Ishikawa (cell line): ENCODE measurements at regions not wholly inside any gene's neighbourhood (a gene's known extent, or its start where the extent isn't known, plus 50 kb on each side); places are given as distances from the start of the nearest gene placed in this dataset.

Experiments used
- CEBPB ChIP-seq: IDR thresholded peaks from 2 replicates; pipeline ENCODE4 v1.6.1; 2012
- CREB1 ChIP-seq: IDR thresholded peaks from 2 replicates; pipeline ENCODE4 v1.6.1; 2012; ENCODE audit warnings: low read depth
- EGR1 ChIP-seq: IDR thresholded peaks from 2 replicates; pipeline ENCODE4 v1.6.1; 2012
- EP300 ChIP-seq: IDR thresholded peaks from 2 replicates; pipeline ENCODE4 v1.6.1; 2012; ENCODE audit warnings: borderline replicate concordance
- FOXM1 ChIP-seq: IDR thresholded peaks from 2 replicates; pipeline ENCODE4 v1.6.1; 2012; ENCODE audit warnings: low read depth, borderline replicate concordance
- MAX ChIP-seq: IDR thresholded peaks from 2 replicates; pipeline ENCODE4 v1.6.1; 2012
- NFIC ChIP-seq: IDR thresholded peaks from 2 replicates; pipeline ENCODE4 v1.6.1; 2012
- RAD21 ChIP-seq: IDR thresholded peaks from 2 replicates; pipeline ENCODE4 v1.6.1; 2012; ENCODE audit warnings: low read depth
- REST ChIP-seq: IDR thresholded peaks from 2 replicates; pipeline ENCODE4 v1.6.1; 2012; ENCODE audit warnings: low read depth, mild to moderate bottlenecking
- TAF1 ChIP-seq: IDR thresholded peaks from 2 replicates; pipeline ENCODE4 v1.6.1; 2012; ENCODE audit warnings: low read depth, mild to moderate bottlenecking
- TCF12 ChIP-seq: IDR thresholded peaks from 2 replicates; pipeline ENCODE4 v1.6.1; 2012; ENCODE audit warnings: low read depth
- TEAD4 ChIP-seq: IDR thresholded peaks from 2 replicates; pipeline ENCODE4 v1.6.1; 2012
- USF1 ChIP-seq: IDR thresholded peaks from 2 replicates; pipeline ENCODE4 v1.6.1; 2012
- YY1 ChIP-seq: IDR thresholded peaks from 2 replicates; pipeline ENCODE4 v1.6.1; 2012; ENCODE audit warnings: low read depth
- ZBTB7A ChIP-seq: IDR thresholded peaks from 2 replicates; pipeline ENCODE4 v1.6.1; 2012; ENCODE audit warnings: low read depth

GRCh38 chr3:106397006-106397405 is 528.2 kb upstream of the CBLB start:
- TF ChIP-seq TCF12, result no peak
- no peak for TF ChIP-seq NFIC
- no peak for TF ChIP-seq YY1
- no peak for TF ChIP-seq FOXM1
- no peak for TF ChIP-seq MAX
- no peak for TF ChIP-seq EP300
- no peak for TF ChIP-seq TEAD4
- TF ChIP-seq RAD21, result no peak
- no peak for TF ChIP-seq TAF1
- no peak for TF ChIP-seq ZBTB7A
- no peak for TF ChIP-seq USF1
- no peak for TF ChIP-seq CREB1
- TF ChIP-seq CEBPB, result no peak
- no peak for TF ChIP-seq REST
- no peak for TF ChIP-seq EGR1

GRCh38 chr3:106398891-106399600 is 530.2 kb upstream of the CBLB start:
- no peak for TF ChIP-seq RAD21
- TF ChIP-seq TCF12, result no peak
- TF ChIP-seq FOXM1, result no peak
- no peak for TF ChIP-seq USF1
- no peak for TF ChIP-seq CREB1
- no peak for TF ChIP-seq TEAD4
- no peak for TF ChIP-seq NFIC
- TF ChIP-seq YY1, result no peak
- no peak for TF ChIP-seq TAF1
- no peak for TF ChIP-seq CEBPB
- no peak for TF ChIP-seq REST
- no peak for TF ChIP-seq ZBTB7A
- TF ChIP-seq EP300, result no peak
- TF ChIP-seq EGR1, result no peak
- TF ChIP-seq MAX, result no peak

- TF ChIP-seq MAX (no peak), EP300 (no peak), CEBPB (no peak), TAF1 (no peak), CREB1 (no peak)
These were observed 530.9 kb upstream of the CBLB start for GRCh38 chr3:106399761-106400160.

GRCh38 chr3:106401666-106402490 is 533.1 kb upstream of the CBLB start:
- no peak for TF ChIP-seq TAF1
- no peak for TF ChIP-seq REST
- no peak for TF ChIP-seq RAD21
- TF ChIP-seq CEBPB, result no peak
- TF ChIP-seq EGR1, result no peak
- TF ChIP-seq EP300, result no peak
- no peak for TF ChIP-seq ZBTB7A
- TF ChIP-seq CREB1, result no peak
- no peak for TF ChIP-seq YY1
- TF ChIP-seq USF1, result no peak
- TF ChIP-seq FOXM1, result no peak
- no peak for TF ChIP-seq NFIC
- TF ChIP-seq TCF12, result no peak
- TF ChIP-seq TEAD4, result no peak
- no peak for TF ChIP-seq MAX
